ENCODE measurements at regions not wholly inside any gene's neighbourhood (a gene's known extent, or its start where the extent isn't known, plus 50 kb on each side); places are given as distances from the start of the nearest gene placed in this dataset.

DNA sequence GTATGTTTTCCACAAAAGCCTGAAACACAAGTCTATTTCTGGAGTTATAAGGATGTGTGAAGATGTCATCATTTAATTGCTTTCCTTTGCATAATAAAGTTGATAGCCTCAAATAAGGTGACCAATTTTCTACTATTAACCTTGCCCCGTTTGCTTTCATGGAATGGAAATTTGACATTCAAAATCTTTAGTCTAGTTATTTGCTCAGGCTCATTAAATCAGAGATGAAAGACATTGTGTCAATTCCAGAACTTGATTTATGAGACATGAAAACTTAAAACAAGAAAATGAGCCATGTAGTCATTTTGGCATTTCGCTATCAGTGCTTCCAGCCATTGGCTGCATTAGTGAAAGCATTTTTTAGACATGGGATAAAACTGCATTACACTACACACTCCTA is 91.5 kb upstream of the ZSWIM2 start:
- TF ChIP-seq EP300 (IDR thresholded peaks at IDR 0.05) (no peak), POLR2A (IDR thresholded peaks at IDR 0.05) (no peak), POLR2AphosphoS5 (IDR thresholded peaks at IDR 0.05) (no peak)
- TF ChIP-seq, protein P1, sequence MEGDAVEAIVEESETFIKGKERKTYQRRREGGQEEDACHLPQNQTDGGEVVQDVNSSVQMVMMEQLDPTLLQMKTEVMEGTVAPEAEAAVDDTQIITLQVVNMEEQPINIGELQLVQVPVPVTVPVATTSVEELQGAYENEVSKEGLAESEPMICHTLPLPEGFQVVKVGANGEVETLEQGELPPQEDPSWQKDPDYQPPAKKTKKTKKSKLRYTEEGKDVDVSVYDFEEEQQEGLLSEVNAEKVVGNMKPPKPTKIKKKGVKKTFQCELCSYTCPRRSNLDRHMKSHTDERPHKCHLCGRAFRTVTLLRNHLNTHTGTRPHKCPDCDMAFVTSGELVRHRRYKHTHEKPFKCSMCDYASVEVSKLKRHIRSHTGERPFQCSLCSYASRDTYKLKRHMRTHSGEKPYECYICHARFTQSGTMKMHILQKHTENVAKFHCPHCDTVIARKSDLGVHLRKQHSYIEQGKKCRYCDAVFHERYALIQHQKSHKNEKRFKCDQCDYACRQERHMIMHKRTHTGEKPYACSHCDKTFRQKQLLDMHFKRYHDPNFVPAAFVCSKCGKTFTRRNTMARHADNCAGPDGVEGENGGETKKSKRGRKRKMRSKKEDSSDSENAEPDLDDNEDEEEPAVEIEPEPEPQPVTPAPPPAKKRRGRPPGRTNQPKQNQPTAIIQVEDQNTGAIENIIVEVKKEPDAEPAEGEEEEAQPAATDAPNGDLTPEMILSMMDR (IDR thresholded peaks at IDR 0.05): no peak
- Histone ChIP-seq H3K4me1 (peaks cover 0 to 8% (median 0%) of the 10 kb centered on the region in 4 donors), H3K27me3 (no peaks in the 10 kb centered on the region), H3K36me3 (no peaks in the 10 kb centered on the region), H3K27ac (no peak overlapping the region), H3K9me3 (no peaks in the 10 kb centered on the region), H3K4me3 (no peak overlapping the region)
- intact Hi-C loops (cut with DNase I; ENCODE audit: low total_unique reads): no loop called here
- DNase-seq: no peak
- 68 to 81% (median 78%) methylated on average over 2 of the region's 2 CpGs for WGBS, 5 donors

DNA sequence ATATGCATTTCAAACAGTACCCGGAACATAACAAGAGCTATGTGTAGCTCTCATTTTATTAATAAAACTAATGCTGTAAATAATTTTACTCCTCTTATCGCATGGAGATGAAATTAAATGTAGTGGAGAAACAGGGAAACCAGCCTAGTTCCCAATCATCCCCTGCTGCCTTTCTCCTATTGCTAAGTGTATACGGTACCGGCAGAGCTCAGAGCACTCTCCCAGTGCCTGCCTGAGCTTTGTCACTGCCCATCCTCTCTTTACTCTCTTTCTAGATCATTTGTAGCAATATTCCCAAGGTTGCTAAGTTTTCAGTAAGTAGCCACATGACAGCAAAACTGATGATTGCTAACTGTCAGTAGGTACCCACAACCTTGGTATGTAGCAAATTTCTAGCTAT is 85.5 kb upstream of the ZSWIM2 start:
- Histone ChIP-seq H3K27me3 (no peaks in the 10 kb centered on the region), H3K36me3 (no peaks in the 10 kb centered on the region), H3K9me3 (no peaks in the 10 kb centered on the region), H3K4me1 (peaks cover 0 to 8% (median 0%) of the 10 kb centered on the region in 4 donors), H3K27ac (no peak overlapping the region), H3K4me3 (no peak overlapping the region)
- DNase-seq: no peak
- intact Hi-C loops (cut with DNase I; ENCODE audit: low total_unique reads): no loop called here
- WGBS, 5 donors: 73 to 80% (median 78%) methylated on average over 4 of the region's 4 CpGs
- TF ChIP-seq EP300 (IDR thresholded peaks at IDR 0.05) (no peak), POLR2A (IDR thresholded peaks at IDR 0.05) (no peak), POLR2AphosphoS5 (IDR thresholded peaks at IDR 0.05) (no peak)
- TF ChIP-seq, protein P1 (IDR thresholded peaks at IDR 0.05): no peak

DNA sequence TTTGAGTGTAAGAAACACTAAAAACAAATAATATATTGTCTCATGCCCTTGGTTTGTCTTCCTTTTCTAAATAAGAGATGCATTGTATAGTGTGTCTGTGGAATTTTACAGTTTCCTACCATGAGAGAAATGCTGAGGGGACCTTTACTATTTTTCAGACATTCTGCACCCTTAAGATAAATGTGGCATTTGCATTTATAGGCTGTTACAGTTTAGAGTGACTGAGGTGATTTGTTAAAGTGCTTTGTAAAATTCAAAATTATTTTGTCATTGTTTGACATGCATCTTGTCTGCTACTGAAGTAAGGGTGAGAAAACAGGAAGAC is 78.9 kb upstream of the ZSWIM2 start:
- no peaks in the 10 kb centered on the region for H3K9me3 ChIP-seq
- intact Hi-C loops (cut with DNase I; ENCODE audit: low total_unique reads): no loop called here
- H3K27me3 ChIP-seq: no peaks in the 10 kb centered on the region
- no peak overlapping the region for H3K27ac ChIP-seq
- H3K4me1 ChIP-seq: no peaks in the 10 kb centered on the region
- no peak for DNase-seq
- no peaks in the 10 kb centered on the region for H3K36me3 ChIP-seq
- no peak overlapping the region for H3K4me3 ChIP-seq
- TF ChIP-seq POLR2AphosphoS5 (IDR thresholded peaks at IDR 0.05) (no peak), POLR2A (IDR thresholded peaks at IDR 0.05) (no peak), EP300 (IDR thresholded peaks at IDR 0.05) (no peak)
- TF ChIP-seq, protein P1 (IDR thresholded peaks at IDR 0.05): no peak

DNA sequence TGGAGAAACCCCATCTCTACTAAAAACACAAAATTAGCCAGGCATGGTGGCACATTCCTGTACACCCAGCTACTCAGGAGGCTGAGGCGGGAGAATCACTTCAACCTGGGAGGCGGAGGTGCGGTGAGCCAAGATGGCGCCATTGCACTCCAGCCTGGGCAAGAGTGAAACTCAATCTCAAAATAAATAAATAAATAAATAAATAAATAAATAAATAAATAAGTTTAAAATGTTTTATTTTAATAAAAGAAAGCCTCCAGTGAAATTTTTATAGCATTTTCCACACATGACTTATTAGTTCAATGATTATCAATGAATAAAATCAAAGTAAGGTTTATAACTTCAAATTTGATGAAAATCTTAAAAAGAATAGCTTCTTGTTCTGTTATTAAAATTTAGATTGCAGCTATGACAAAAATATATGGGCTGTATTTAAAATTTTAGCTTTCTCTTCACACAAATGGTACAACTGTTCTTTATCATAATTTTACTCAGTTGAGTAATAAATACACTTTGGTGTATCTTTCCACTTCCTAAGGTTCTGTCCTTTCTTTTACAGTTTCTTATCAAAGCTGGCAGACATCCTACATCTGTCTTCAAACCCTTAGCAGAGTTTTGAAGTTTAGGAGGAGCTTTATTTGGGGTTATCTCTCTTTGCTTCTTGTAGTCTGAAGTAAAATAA is 78.4 kb upstream of the ZSWIM2 start:
- Histone ChIP-seq H3K27me3 (no peaks in the 10 kb centered on the region), H3K4me1 (no peaks in the 10 kb centered on the region), H3K9me3 (no peaks in the 10 kb centered on the region), H3K27ac (no peak overlapping the region), H3K4me3 (no peak overlapping the region), H3K36me3 (no peaks in the 10 kb centered on the region)
- intact Hi-C loops (cut with DNase I; ENCODE audit: low total_unique reads): no loop called here
- WGBS, 5 donors: 94 to 99% (median 97%) methylated on average over 4 of the region's 4 CpGs
- TF ChIP-seq POLR2AphosphoS5 (IDR thresholded peaks at IDR 0.05): no peak
- no peak for TF ChIP-seq EP300 (IDR thresholded peaks at IDR 0.05)
- no peak for TF ChIP-seq POLR2A (IDR thresholded peaks at IDR 0.05)
- TF ChIP-seq, protein P1 (IDR thresholded peaks at IDR 0.05): no peak
- no peak for DNase-seq
